GM12892 (cell line): ENCODE measurements at regions not wholly inside any gene's neighbourhood (a gene's known extent, or its start where the extent isn't known, plus 50 kb on each side); places are given as distances from the start of the nearest gene placed in this dataset.

Experiments
- POLR2A ChIP-seq: IDR thresholded peaks from 2 replicates; pipeline ENCODE4 v1.6.1; 2011; ENCODE audit warnings: low read depth, low read length, control low read depth
- POLR2AphosphoS5 ChIP-seq: IDR thresholded peaks from 2 replicates; pipeline ENCODE4 v1.6.1; 2011; ENCODE audit warnings: low read depth, low read length, control low read depth

DNA sequence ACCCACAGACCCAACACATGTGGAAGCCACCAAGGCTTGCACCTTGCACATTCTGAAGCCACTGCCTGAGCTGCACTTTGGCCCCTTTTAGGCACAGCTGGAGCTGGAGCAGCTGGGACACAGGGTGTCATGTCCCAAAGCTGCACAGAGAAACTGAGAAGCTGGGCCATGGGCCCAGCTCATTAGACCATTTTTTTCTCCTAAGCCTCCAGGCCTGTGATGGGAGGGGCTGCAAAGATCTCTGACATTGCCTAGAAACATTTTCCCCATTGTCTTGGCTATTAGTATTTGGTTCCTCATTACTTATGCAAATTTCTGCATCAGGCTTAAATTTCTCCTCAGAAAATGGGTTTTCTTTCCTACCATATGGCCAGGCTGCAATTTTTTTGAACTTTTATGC, 447.4 kb upstream of the HS3ST1 start:
- no peak for TF ChIP-seq POLR2AphosphoS5
- TF ChIP-seq POLR2A = no peak
